ENCODE measurements at regions not wholly inside any gene's neighbourhood (a gene's known extent, or its start where the extent isn't known, plus 50 kb on each side); places are given as distances from the start of the nearest gene placed in this dataset.
"Not testable (repeated sequence)": the region's sequence is repeated elsewhere in the genome, so short reads cannot be mapped to it uniquely, and the experiment has no call there.

GRCh38 chr18:4549164-4549872, 94.2 kb upstream of the DLGAP1 start:
- Histone ChIP-seq H3K36me3 (no peaks in the 10 kb centered on the region), H3K9me3 (replicated peaks) (no peaks in the 10 kb centered on the region), H3K4me1 (no peaks in the 10 kb centered on the region), H3K27me3 (no peaks in the 10 kb centered on the region), H3K4me3 (no peak overlapping the region), H3K27ac (no peak overlapping the region)
- peak in 1 of 2 experiments; percentile 2 for DNase-seq

- no peak overlapping the region for H3K4me3 ChIP-seq
- H3K27ac ChIP-seq: no peak overlapping the region
- no peaks in the 10 kb centered on the region for H3K9me3 ChIP-seq (replicated peaks)
- no peak for DNase-seq
- H3K36me3 ChIP-seq: no peaks in the 10 kb centered on the region
- H3K4me1 ChIP-seq: no peaks in the 10 kb centered on the region
- no peaks in the 10 kb centered on the region for H3K27me3 ChIP-seq
Measured at GRCh38 chr18:4547126-4547525, 92.0 kb upstream of the DLGAP1 start.

GRCh38 chr18:4544142-4544541, 89.0 kb upstream of the DLGAP1 start:
- Histone ChIP-seq H3K4me3 (no peak overlapping the region), H3K36me3 (no peaks in the 10 kb centered on the region), H3K27me3 (no peaks in the 10 kb centered on the region), H3K27ac (no peak overlapping the region), H3K4me1 (no peaks in the 10 kb centered on the region), H3K9me3 (replicated peaks) (no peaks in the 10 kb centered on the region)
- no peak for DNase-seq

- no peak overlapping the region for H3K27ac ChIP-seq
- no peak overlapping the region for H3K4me3 ChIP-seq
- H3K36me3 ChIP-seq: no peaks in the 10 kb centered on the region
- H3K9me3 ChIP-seq (replicated peaks): no peaks in the 10 kb centered on the region
- no peak for DNase-seq
- no peaks in the 10 kb centered on the region for H3K27me3 ChIP-seq
- H3K4me1 ChIP-seq: no peaks in the 10 kb centered on the region
Measured at GRCh38 chr18:4543711-4544110, 88.6 kb upstream of the DLGAP1 start.

GRCh38 chr18:4541588-4541987, 86.5 kb upstream of the DLGAP1 start:
- Histone ChIP-seq H3K4me1 (no peaks in the 10 kb centered on the region), H3K27ac (no peak overlapping the region), H3K9me3 (replicated peaks) (no peaks in the 10 kb centered on the region), H3K36me3 (no peaks in the 10 kb centered on the region), H3K27me3 (no peaks in the 10 kb centered on the region), H3K4me3 (no peak overlapping the region)
- no peak for DNase-seq

GRCh38 chr18:4536447-4536846, 81.3 kb upstream of the DLGAP1 start:
- DNase-seq: no peak
- H3K4me3 ChIP-seq: no peak overlapping the region
- no peaks in the 10 kb centered on the region for H3K9me3 ChIP-seq (replicated peaks)
- H3K27ac ChIP-seq: no peak overlapping the region
- no peaks in the 10 kb centered on the region for H3K4me1 ChIP-seq
- no peaks in the 10 kb centered on the region for H3K36me3 ChIP-seq
- H3K27me3 ChIP-seq: no peaks in the 10 kb centered on the region

GRCh38 chr18:4528405-4528804, 73.3 kb upstream of the DLGAP1 start:
- Histone ChIP-seq H3K4me3 (no peak overlapping the region), H3K36me3 (no peaks in the 10 kb centered on the region), H3K4me1 (no peaks in the 10 kb centered on the region), H3K27ac (no peak overlapping the region), H3K9me3 (replicated peaks) (no peaks in the 10 kb centered on the region), H3K27me3 (no peaks in the 10 kb centered on the region)
- DNase-seq: no peak

GRCh38 chr18:4527826-4528225, 72.7 kb upstream of the DLGAP1 start:
- H3K4me3 ChIP-seq; H3K4me1 ChIP-seq; H3K27ac ChIP-seq; DNase-seq; H3K27me3 ChIP-seq; H3K36me3 ChIP-seq; H3K9me3 ChIP-seq (replicated peaks): not testable (repeated sequence)

- DNase-seq: no peak
- no peaks in the 10 kb centered on the region for H3K27me3 ChIP-seq
- no peak overlapping the region for H3K27ac ChIP-seq
- H3K36me3 ChIP-seq: no peaks in the 10 kb centered on the region
- H3K4me1 ChIP-seq: no peaks in the 10 kb centered on the region
- H3K4me3 ChIP-seq: no peak overlapping the region
- no peaks in the 10 kb centered on the region for H3K9me3 ChIP-seq (replicated peaks)
Measured at GRCh38 chr18:4524096-4524495, 69.0 kb upstream of the DLGAP1 start.

- no peak overlapping the region for H3K4me3 ChIP-seq
- no peaks in the 10 kb centered on the region for H3K27me3 ChIP-seq
- H3K9me3 ChIP-seq (replicated peaks): no peaks in the 10 kb centered on the region
- H3K4me1 ChIP-seq: no peaks in the 10 kb centered on the region
- H3K27ac ChIP-seq: no peak overlapping the region
- no peak for DNase-seq
- H3K36me3 ChIP-seq: no peaks in the 10 kb centered on the region
Measured at GRCh38 chr18:4511166-4511565, 56.1 kb upstream of the DLGAP1 start.

GRCh38 chr18:4510711-4511110, 55.6 kb upstream of the DLGAP1 start:
- no peak overlapping the region for H3K27ac ChIP-seq
- H3K4me1 ChIP-seq: no peaks in the 10 kb centered on the region
- no peaks in the 10 kb centered on the region for H3K27me3 ChIP-seq
- no peaks in the 10 kb centered on the region for H3K36me3 ChIP-seq
- H3K9me3 ChIP-seq (replicated peaks): no peaks in the 10 kb centered on the region
- DNase-seq: no peak
- no peak overlapping the region for H3K4me3 ChIP-seq

- H3K4me3 ChIP-seq: no peak overlapping the region
- H3K4me1 ChIP-seq: no peaks in the 10 kb centered on the region
- no peak overlapping the region for H3K27ac ChIP-seq
- no peak for DNase-seq
- H3K9me3 ChIP-seq (replicated peaks): no peaks in the 10 kb centered on the region
- no peaks in the 10 kb centered on the region for H3K27me3 ChIP-seq
- no peaks in the 10 kb centered on the region for H3K36me3 ChIP-seq
Measured at GRCh38 chr18:4510160-4510559, 55.1 kb upstream of the DLGAP1 start.
